Smooth muscle cell (in vitro differentiated cells): ENCODE measurements at regions not wholly inside any gene's neighbourhood (a gene's known extent, or its start where the extent isn't known, plus 50 kb on each side); places are given as distances from the start of the nearest gene placed in this dataset.

Experiments
- DNase-seq: peaks from one replicate; lab custom pipeline; 2025; ENCODE audit not compliant: unreplicated experiment; lab: John Stamatoyannopoulos, UW
- H2AFZ ChIP-seq: fragments of 200-600 bp; sonication (generic); 2 replicates; pipeline ENCODE4 v1.6.0; 2016; ENCODE audit warnings: antibody characterized with exemption, low read depth, mild to moderate bottlenecking
- H3F3A ChIP-seq: fragments of 200-600 bp; sonication (generic); 2 replicates; pipeline ENCODE4 v1.6.0; 2017; ENCODE audit warnings: antibody characterized with exemption, low read depth
- H3K27ac ChIP-seq: fragments of 200-600 bp; sonication (generic); 2 replicates; pipeline ENCODE4 v1.5.1; 2016; ENCODE audit warnings: low read depth, mild to moderate bottlenecking
- H3K27me3 ChIP-seq: fragments of 200-600 bp; sonication (generic); 2 replicates; pipeline ENCODE4 v1.6.1; 2016; ENCODE audit warnings: low read depth, mild to moderate bottlenecking
- H3K36me3 ChIP-seq: fragments of 200-600 bp; sonication (generic); 2 replicates; pipeline ENCODE4 v1.5.1; 2016; ENCODE audit warnings: low read depth
- H3K4me1 ChIP-seq: fragments of 200-600 bp; sonication (generic); 2 replicates; pipeline ENCODE4 v1.5.1; 2016; ENCODE audit warnings: low read depth
- H3K4me2 ChIP-seq: fragments of 200-600 bp; sonication (generic); 2 replicates; pipeline ENCODE4 v1.6.0; 2016; ENCODE audit warnings: mild to moderate bottlenecking
- H3K4me3 ChIP-seq: fragments of 200-600 bp; sonication (generic); 2 replicates; pipeline ENCODE4 v1.5.1; 2016; ENCODE audit warnings: mild to moderate bottlenecking
- H3K79me2 ChIP-seq: fragments of 200-600 bp; sonication (generic); 2 replicates; pipeline ENCODE4 v1.6.0; 2016; ENCODE audit warnings: low read depth, mild to moderate bottlenecking
- H3K9ac ChIP-seq: fragments of 200-600 bp; sonication (generic); 2 replicates; pipeline ENCODE4 v1.6.0; 2016; ENCODE audit warnings: low read depth
- H3K9me3 ChIP-seq: fragments of 200-600 bp; sonication (generic); replicated peaks from 2 replicates; pipeline ENCODE4 v1.5.1; 2016; ENCODE audit warnings: low read depth
- H4K20me1 ChIP-seq: fragments of 200-600 bp; sonication (generic); 2 replicates; pipeline ENCODE4 v1.6.0; 2016; ENCODE audit warnings: low read depth
- CTCF ChIP-seq: fragments of 200-600 bp; sonication (generic); IDR thresholded peaks from 2 replicates; pipeline ENCODE4 v1.5.1; 2017; ENCODE audit warnings: borderline replicate concordance, mild to moderate bottlenecking, antibody characterized with exemption; ENCODE audit not compliant: insufficient read depth, poor library complexity, severe bottlenecking
- WGBS: methylation state at CpG from one replicate; pipeline ENCODE4 v1.1.7; 2016; ENCODE audit warnings: low lambda C conversion rate; 5-methylcytosine and 5-hydroxymethylcytosine counted together

- no peaks in the 10 kb centered on the region for H3K36me3 ChIP-seq
- H3K27me3 ChIP-seq, result no peaks in the 10 kb centered on the region
- no peak overlapping the region for H3K9ac ChIP-seq
- no peaks in the 10 kb centered on the region for H3K9me3 ChIP-seq
- H3K4me2 ChIP-seq, result no peak overlapping the region
- H3K4me1 ChIP-seq, result peaks cover 4% of the 10 kb centered on the region
- H3K79me2 ChIP-seq, result no peaks in the 10 kb centered on the region
- no peaks in the 10 kb centered on the region for H3F3A ChIP-seq
- H3K4me3 ChIP-seq, result no peak overlapping the region
- WGBS, result 77% methylated on average over 6 of the region's 6 CpGs
- H4K20me1 ChIP-seq, result no peaks in the 10 kb centered on the region
- DNase-seq, result no peak
- H2AFZ ChIP-seq, result no peak overlapping the region
- H3K27ac ChIP-seq, result peak overlapping the region; percentile 81
- TF ChIP-seq CTCF, result no peak
These were observed 464.0 kb downstream of the FBXO15 start for GRCh38 chr18:73683409-73684238.

GRCh38 chr18:73681912-73682311, 465.7 kb downstream of the FBXO15 start:
- TF ChIP-seq CTCF, result no peak
- Histone ChIP-seq H3F3A (no peaks in the 10 kb centered on the region), H3K27me3 (no peaks in the 10 kb centered on the region), H3K9ac (no peak overlapping the region), H3K4me2 (no peak overlapping the region), H3K27ac (no peak overlapping the region), H3K36me3 (no peaks in the 10 kb centered on the region), H3K4me1 (no peaks in the 10 kb centered on the region), H4K20me1 (no peaks in the 10 kb centered on the region), H2AFZ (no peak overlapping the region), H3K79me2 (no peaks in the 10 kb centered on the region), H3K9me3 (no peaks in the 10 kb centered on the region), H3K4me3 (no peak overlapping the region)
- WGBS, result 82% methylated on average over 3 of the region's 3 CpGs
- no peak for DNase-seq

- H3K27me3 ChIP-seq, result no peaks in the 10 kb centered on the region
- H2AFZ ChIP-seq, result no peak overlapping the region
- H4K20me1 ChIP-seq, result no peaks in the 10 kb centered on the region
- H3K27ac ChIP-seq, result no peak overlapping the region
- WGBS, result 95% methylated on average over 2 of the region's 2 CpGs
- no peaks in the 10 kb centered on the region for H3K36me3 ChIP-seq
- TF ChIP-seq CTCF, result no peak
- no peak overlapping the region for H3K9ac ChIP-seq
- H3K4me3 ChIP-seq, result no peak overlapping the region
- no peaks in the 10 kb centered on the region for H3K9me3 ChIP-seq
- no peaks in the 10 kb centered on the region for H3F3A ChIP-seq
- no peak for DNase-seq
- no peaks in the 10 kb centered on the region for H3K4me1 ChIP-seq
- no peak overlapping the region for H3K4me2 ChIP-seq
- H3K79me2 ChIP-seq, result no peaks in the 10 kb centered on the region
These were observed 466.2 kb downstream of the FBXO15 start for GRCh38 chr18:73681398-73681797.
